SK-N-SH (cell line): ENCODE measurements at regions not wholly inside any gene's neighbourhood (a gene's known extent, or its start where the extent isn't known, plus 50 kb on each side); places are given as distances from the start of the nearest gene placed in this dataset.

Experiments used
- CTCF ChIA-PET: fragments of 300-600, 350-600 bp; formaldehyde crosslinking; extraction: SDS; loops from one replicate; lab custom pipeline; 2021; lab: Yijun Ruan, JAX
- POLR2A ChIA-PET: fragments of 350-600 bp; sonication (Branson Sonifier 250); formaldehyde crosslinking; extraction: SDS; loops from one replicate; lab custom pipeline; 2020; ENCODE audit warnings: antibody characterized with exemption, inconsistent platforms; lab: Yijun Ruan, JAX
- DNase-seq: peaks from one replicate; pipeline ENCODE4 v3.0.0; 2012
- H2AFZ ChIP-seq: fragments of 200-600 bp; sonication (generic); 2 replicates; pipeline ENCODE4 v1.8.1; 2016; ENCODE audit warnings: antibody characterized with exemption, mild to moderate bottlenecking, low read depth
- H3F3A ChIP-seq: fragments of 200-600 bp; sonication (generic); replicated peaks from 2 replicates; pipeline ENCODE3; 2016; ENCODE audit warnings: antibody characterized with exemption, mild to moderate bottlenecking; ENCODE audit not compliant: insufficient read depth
- H3K27ac ChIP-seq, 2 experiments: fragments of 200-500 bp in 1 of 2; fragments of 200-600 bp in 1 of 2; sonication (Bioruptor generic) in 1 of 2; sonication (generic), shearing (Covaris generic) in 1 of 2; 2 replicates each; pipeline versions ENCODE4 v1.5.1 to v1.6.1; 2014 to 2016; ENCODE audit warnings: low read depth in 2 of 2, inconsistent platforms in 1 of 2, low read length in 1 of 2, mild to moderate bottlenecking in 1 of 2, mixed read lengths in 1 of 2
- H3K27me3 ChIP-seq: fragments of 200-600 bp; sonication (generic), shearing (Covaris generic); 2 replicates; pipeline ENCODE4 v1.6.1; 2016; ENCODE audit warnings: mixed run types; ENCODE audit not compliant: insufficient read depth
- H3K36me3 ChIP-seq, 2 experiments: fragments of 200-500 bp in 1 of 2; fragments of 200-600 bp in 1 of 2; sonication (Bioruptor generic) in 1 of 2; sonication (generic) in 1 of 2; replicated peaks in 1 of 2; 2 replicates each; pipeline versions ENCODE3 to v1.5.1; 2014 to 2016; ENCODE audit warnings: low read length in 1 of 2, mild to moderate bottlenecking in 1 of 2; ENCODE audit not compliant: insufficient read depth in 2 of 2, control insufficient read depth in 1 of 2
- H3K4me1 ChIP-seq, 2 experiments: fragments of 200-500 bp in 1 of 2; fragments of 200-600 bp in 1 of 2; sonication (Bioruptor generic) in 1 of 2; sonication (generic), shearing (Covaris generic) in 1 of 2; 2 replicates each; pipeline versions ENCODE4 v1.5.1 to v1.6.1; 2014 to 2016; ENCODE audit warnings: low read depth in 1 of 2, low read length in 1 of 2, mixed run types in 1 of 2; ENCODE audit not compliant: insufficient read depth in 2 of 2, control insufficient read depth in 1 of 2
- H3K4me2 ChIP-seq: fragments of 200-600 bp; sonication (generic), shearing (Covaris generic); 2 replicates; pipeline ENCODE4 v1.6.1; 2017; ENCODE audit warnings: mixed run types
- H3K4me3 ChIP-seq, 2 experiments: fragments of 200-500 bp in 1 of 2; fragments of 200-600 bp in 1 of 2; sonication (Bioruptor generic) in 1 of 2; sonication (generic), shearing (Covaris generic) in 1 of 2; 2 replicates each; pipeline versions ENCODE4 v1.5.1 to v1.8.1; 2014 to 2016; ENCODE audit warnings: low read depth in 2 of 2, inconsistent platforms in 1 of 2, low read length in 1 of 2, mild to moderate bottlenecking in 1 of 2, mixed read lengths in 1 of 2, moderate library complexity in 1 of 2
- H3K79me2 ChIP-seq: fragments of 200-600 bp; sonication (generic); 2 replicates; pipeline ENCODE4 v1.8.1; 2017; ENCODE audit warnings: mild to moderate bottlenecking; ENCODE audit not compliant: insufficient read depth
- H3K9ac ChIP-seq: fragments of 200-600 bp; sonication (generic); 2 replicates; pipeline ENCODE4 v1.6.1; 2017; ENCODE audit warnings: mixed run types
- H3K9me2 ChIP-seq: fragments of 200-600 bp; sonication (generic); 2 replicates; pipeline ENCODE4 v1.6.1; 2017; ENCODE audit warnings: mixed run types
- H3K9me3 ChIP-seq: fragments of 200-600 bp; sonication (generic); 2 replicates; pipeline ENCODE4 v1.6.1; 2017; ENCODE audit warnings: mixed run types, mild to moderate bottlenecking, moderate library complexity
- H4K20me1 ChIP-seq: fragments of 200-600 bp; sonication (generic); 2 replicates; pipeline ENCODE4 v1.6.1; 2017; ENCODE audit warnings: mild to moderate bottlenecking, mixed run types; ENCODE audit not compliant: insufficient read depth
- CTCF ChIP-seq: fragments of 200-600 bp; sonication (generic); IDR thresholded peaks from 2 replicates; pipeline ENCODE4 v1.6.1; 2017; ENCODE audit warnings: antibody characterized with exemption, mild to moderate bottlenecking, moderate library complexity
- ELF1 ChIP-seq: IDR thresholded peaks from 2 replicates; pipeline ENCODE4 v1.4.0; 2012
- FOSL2 ChIP-seq: IDR thresholded peaks from 2 replicates; pipeline ENCODE4 v1.4.0; 2012; ENCODE audit warnings: low read depth, mild to moderate bottlenecking, moderate library complexity, borderline replicate concordance
- FOXJ3 ChIP-seq: sonication (generic); formaldehyde crosslinking; IDR thresholded peaks from 2 replicates; pipeline ENCODE4 v1.5.1; 2020; ENCODE audit warnings: mild to moderate bottlenecking, missing genetic modification reagents
- GATA2 ChIP-seq: sonication (generic); formaldehyde crosslinking; IDR thresholded peaks from 2 replicates; pipeline ENCODE4 v1.5.0; 2020; ENCODE audit warnings: mild to moderate bottlenecking, missing genetic modification reagents
- IRF3 ChIP-seq: fragments of 150-350 bp; IDR thresholded peaks from 2 replicates; pipeline ENCODE4 v1.6.1; 2016; ENCODE audit warnings: mild to moderate bottlenecking, low read depth, low read length
- JUND ChIP-seq: IDR thresholded peaks from 2 replicates; pipeline ENCODE4 v1.4.0; 2012
- MAX ChIP-seq: IDR thresholded peaks from 2 replicates; pipeline ENCODE4 v1.4.0; 2012; ENCODE audit warnings: low read depth
- MEF2A ChIP-seq: IDR thresholded peaks from 2 replicates; pipeline ENCODE4 v1.4.0; 2012; ENCODE audit warnings: low read depth, borderline replicate concordance
- NFIC ChIP-seq: IDR thresholded peaks from 2 replicates; pipeline ENCODE4 v1.4.0; 2012; ENCODE audit warnings: borderline replicate concordance
- NRF1 ChIP-seq: IDR thresholded peaks from 2 replicates; pipeline ENCODE4 v1.6.1; 2012; ENCODE audit warnings: low read depth, mild to moderate bottlenecking, low read length
- POLR2AphosphoS5 ChIP-seq: IDR thresholded peaks from 2 replicates; pipeline ENCODE4 v1.6.1; 2012; ENCODE audit warnings: low read depth, low read length
- RAD21 ChIP-seq: IDR thresholded peaks from 2 replicates; pipeline ENCODE4 v1.6.1; 2012; ENCODE audit warnings: mild to moderate bottlenecking, low read length
- REST ChIP-seq: IDR thresholded peaks from 2 replicates; pipeline ENCODE4 v1.6.1; 2012; ENCODE audit warnings: mild to moderate bottlenecking, low read depth, low read length, moderate library complexity
- RFX5 ChIP-seq: IDR thresholded peaks from 2 replicates; pipeline ENCODE4 v1.6.1; 2012; ENCODE audit warnings: mild to moderate bottlenecking, improper control_type of control experiment, low read length
- SIN3A ChIP-seq: IDR thresholded peaks from 2 replicates; pipeline ENCODE4 v1.6.1; 2012; ENCODE audit warnings: low read depth, mild to moderate bottlenecking, low read length, moderate library complexity, borderline replicate concordance
- TAF1 ChIP-seq: IDR thresholded peaks from 2 replicates; pipeline ENCODE4 v1.6.1; 2012; ENCODE audit warnings: low read depth, mild to moderate bottlenecking, low read length, moderate library complexity, borderline replicate concordance
- TCF12 ChIP-seq: IDR thresholded peaks from 2 replicates; pipeline ENCODE4 v1.4.0; 2012
- TEAD4 ChIP-seq: IDR thresholded peaks from 2 replicates; pipeline ENCODE4 v1.4.0; 2012; ENCODE audit warnings: mild to moderate bottlenecking, borderline replicate concordance; ENCODE audit not compliant: insufficient read depth
- USF1 ChIP-seq: IDR thresholded peaks from 2 replicates; pipeline ENCODE4 v1.4.0; 2012; ENCODE audit warnings: low read depth, borderline replicate concordance
- USF2 ChIP-seq: fragments of 150-350 bp; IDR thresholded peaks from 2 replicates; pipeline ENCODE4 v1.6.1; 2017; ENCODE audit warnings: antibody characterized with exemption, low read length, low read depth, borderline replicate concordance
- YY1 ChIP-seq: IDR thresholded peaks from 2 replicates; pipeline ENCODE4 v1.4.0; 2012; ENCODE audit warnings: low read depth, mild to moderate bottlenecking
- ZBTB33 ChIP-seq: IDR thresholded peaks from 2 replicates; pipeline ENCODE4 v1.4.0; 2012; ENCODE audit warnings: low read depth, borderline replicate concordance
- WGBS: methylation state at CpG from one replicate; pipeline ENCODE4 v1.1.6; 2017; ENCODE audit warnings: low lambda C conversion rate; 5-methylcytosine and 5-hydroxymethylcytosine counted together

GRCh38 chr2:19538411-19538963, 180.1 kb upstream of the OSR1 start:
- Histone ChIP-seq H4K20me1 (no peaks in the 10 kb centered on the region), H2AFZ (peak overlapping the region; percentile 37; the same call in 1 of the 2 replicates), H3K27me3 (no peaks in the 10 kb centered on the region), H3K79me2 (no peaks in the 10 kb centered on the region), H3K9me3 (0 out of 2 replicates have a peak, but pooled peaks cover 13% of the 10 kb centered on the region), H3K27ac (peak overlapping the region in 1 of 2 experiments; percentile 74; a peak in 2 of 4 replicates), H3K4me3 (peak overlapping the region; percentile 6 to 37; a peak in 3 of 4 replicates), H3K4me2 (peak overlapping the region; percentile 69), H3K9me2 (no peaks in the 10 kb centered on the region), H3F3A (peaks cover 22% of the 10 kb centered on the region), H3K36me3 (no peaks in the 10 kb centered on the region), H3K4me1 (peaks cover 0 to 11% of the 10 kb centered on the region in 2 experiments), H3K9ac (peak overlapping the region; percentile 25; the same call in 1 of the 2 replicates)
- WGBS, result 3% methylated on average over 7 of the region's 7 CpGs
- POLR2A ChIA-PET, result no interaction called here
- DNase-seq, result no peak
- CTCF ChIA-PET, result interaction anchor here (1.4 kb wide), 1 partner anchor 12 kb away, joined by 4 read pairs; no protein-coding TSS in a partner anchor
- peak; percentile 93 for TF ChIP-seq JUND
- peak; percentile 82 for TF ChIP-seq NFIC
- TF ChIP-seq GATA2 (CRISPR knock-in tag), result no peak
- TF ChIP-seq RAD21, result no peak
- no peak for TF ChIP-seq SIN3A
- TF ChIP-seq RFX5, result no peak
- TF ChIP-seq TEAD4, result peak; percentile 65
- peak; percentile 93 for TF ChIP-seq FOSL2
- no peak for TF ChIP-seq YY1
- no peak for TF ChIP-seq USF1
- TF ChIP-seq TCF12, result peak; percentile 89
- peak; percentile 72; the same call in 1 of the 2 replicates for TF ChIP-seq ZBTB33
- no peak for TF ChIP-seq REST
- TF ChIP-seq FOXJ3, result no peak
- TF ChIP-seq TAF1, result 0 out of 2 replicates have a peak, but pooled peaks have one; percentile 17
- peak; percentile 39; the same call in 1 of the 2 replicates for TF ChIP-seq MAX
- TF ChIP-seq IRF3, result no peak
- no peak for TF ChIP-seq CTCF
- peak; percentile 47; the same call in 1 of the 2 replicates for TF ChIP-seq ELF1
- peak; percentile 87 for TF ChIP-seq MEF2A
- TF ChIP-seq NRF1, result no peak
- TF ChIP-seq POLR2AphosphoS5, result peak; percentile 56; the same call in 1 of the 2 replicates
- no peak for TF ChIP-seq USF2
